ENCODE measurements at regions not wholly inside any gene's neighbourhood (a gene's known extent, or its start where the extent isn't known, plus 50 kb on each side); places are given as distances from the start of the nearest gene placed in this dataset.

DNA sequence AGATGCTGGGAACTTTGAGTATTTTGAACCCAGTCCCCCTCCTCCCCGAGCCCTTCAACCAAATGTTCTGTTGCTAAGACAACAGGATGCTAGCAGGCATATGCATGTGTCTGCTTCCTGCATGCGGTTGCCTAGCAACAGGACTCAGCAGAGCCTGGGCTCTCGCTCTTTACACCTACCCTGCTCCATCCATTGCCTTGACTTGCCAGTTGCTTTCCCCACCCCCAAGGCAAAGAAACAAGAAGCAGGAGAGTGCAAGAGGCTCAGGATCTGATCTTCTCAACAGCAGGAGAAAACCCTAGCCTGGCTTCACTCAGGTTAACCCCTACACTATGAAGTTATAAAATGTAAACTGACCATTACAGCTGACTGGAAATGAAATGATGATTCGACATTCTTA is 393.0 kb downstream of the IGSF11 start:
- TF ChIP-seq CBX5 (IDR thresholded peaks at IDR 0.05; ENCODE audit: low read depth, low read length) (no peak), SP1 (IDR thresholded peaks at IDR 0.05; ENCODE audit: low read depth, low read length) (no peak), EGR1 (IDR thresholded peaks at IDR 0.05; ENCODE audit: borderline replicate concordance, low read depth, low read length) (no peak), GABPA (IDR thresholded peaks at IDR 0.05; ENCODE audit: borderline replicate concordance, insufficient read depth, low read length) (no peak), RFX5 (IDR thresholded peaks at IDR 0.05; ENCODE audit: borderline replicate concordance, low read depth, low read length) (no peak), CBX8 (IDR thresholded peaks at IDR 0.05; ENCODE audit: borderline replicate concordance, low read depth, low read length) (no peak), SP2 (IDR thresholded peaks at IDR 0.05; ENCODE audit: low read length) (no peak), POLR2A (IDR thresholded peaks at IDR 0.05; ENCODE audit: control extremely low read depth in 1 of 2, low read depth in 2 of 2, low read length in 2 of 2) (no peak), YY1 (IDR thresholded peaks at IDR 0.05; ENCODE audit: low read depth, low read length) (no peak), TAF1 (IDR thresholded peaks at IDR 0.05; ENCODE audit: low read depth, low read length) (no peak), TCF12 (IDR thresholded peaks at IDR 0.05; ENCODE audit: low read depth, low read length) (no peak), CHD2 (IDR thresholded peaks at IDR 0.05; ENCODE audit: low read length) (no peak)
- TF ChIP-seq, protein P1, sequence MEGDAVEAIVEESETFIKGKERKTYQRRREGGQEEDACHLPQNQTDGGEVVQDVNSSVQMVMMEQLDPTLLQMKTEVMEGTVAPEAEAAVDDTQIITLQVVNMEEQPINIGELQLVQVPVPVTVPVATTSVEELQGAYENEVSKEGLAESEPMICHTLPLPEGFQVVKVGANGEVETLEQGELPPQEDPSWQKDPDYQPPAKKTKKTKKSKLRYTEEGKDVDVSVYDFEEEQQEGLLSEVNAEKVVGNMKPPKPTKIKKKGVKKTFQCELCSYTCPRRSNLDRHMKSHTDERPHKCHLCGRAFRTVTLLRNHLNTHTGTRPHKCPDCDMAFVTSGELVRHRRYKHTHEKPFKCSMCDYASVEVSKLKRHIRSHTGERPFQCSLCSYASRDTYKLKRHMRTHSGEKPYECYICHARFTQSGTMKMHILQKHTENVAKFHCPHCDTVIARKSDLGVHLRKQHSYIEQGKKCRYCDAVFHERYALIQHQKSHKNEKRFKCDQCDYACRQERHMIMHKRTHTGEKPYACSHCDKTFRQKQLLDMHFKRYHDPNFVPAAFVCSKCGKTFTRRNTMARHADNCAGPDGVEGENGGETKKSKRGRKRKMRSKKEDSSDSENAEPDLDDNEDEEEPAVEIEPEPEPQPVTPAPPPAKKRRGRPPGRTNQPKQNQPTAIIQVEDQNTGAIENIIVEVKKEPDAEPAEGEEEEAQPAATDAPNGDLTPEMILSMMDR (IDR thresholded peaks at IDR 0.05; ENCODE audit: control extremely low read depth in 1 of 3, insufficient read depth in 1 of 3, low read depth in 1 of 3, low read length in 3 of 3), result no peak
